MM.1S (cell line): ENCODE measurements at regions not wholly inside any gene's neighbourhood (a gene's known extent, or its start where the extent isn't known, plus 50 kb on each side); places are given as distances from the start of the nearest gene placed in this dataset.

Source experiments
- DNase-seq: peaks from one replicate; pipeline ENCODE4 v3.0.0-alpha.2; 2015
- H2AFZ ChIP-seq: fragments of 300-600 bp; sonication (generic); 2 replicates; pipeline ENCODE4 v1.6.0; 2016; ENCODE audit warnings: antibody characterized with exemption, low read length
- H3F3A ChIP-seq: fragments of 300-600 bp; sonication (generic); 2 replicates; pipeline ENCODE4 v1.6.1; 2016; ENCODE audit warnings: mild to moderate bottlenecking, antibody characterized with exemption, low read length, moderate library complexity, mixed read lengths; ENCODE audit not compliant: insufficient read depth
- H3K27ac ChIP-seq: fragments of 300-600 bp; sonication (generic); 2 replicates; pipeline ENCODE4 v1.5.1; 2016; ENCODE audit warnings: mild to moderate bottlenecking, low read length
- H3K27me3 ChIP-seq: fragments of 300-600 bp; sonication (generic); replicated peaks from 2 replicates; pipeline ENCODE4 v1.6.0; 2016; ENCODE audit warnings: low read length; ENCODE audit not compliant: insufficient read depth
- H3K36me3 ChIP-seq: fragments of 300-600 bp; sonication (generic); replicated peaks from 2 replicates; pipeline ENCODE4 v1.6.1; 2016; ENCODE audit warnings: mild to moderate bottlenecking, low read length, mixed read lengths; ENCODE audit not compliant: insufficient read depth
- H3K4me1 ChIP-seq: fragments of 300-600 bp; sonication (generic); 2 replicates; pipeline ENCODE4 v1.6.1; 2016; ENCODE audit warnings: low read length, mixed read lengths
- H3K4me2 ChIP-seq: fragments of 300-600 bp; sonication (generic); 2 replicates; pipeline ENCODE4 v1.6.0; 2016; ENCODE audit warnings: low read depth, low read length
- H3K4me3 ChIP-seq: fragments of 300-600 bp; sonication (generic); 2 replicates; pipeline ENCODE4 v1.5.1; 2016; ENCODE audit warnings: low read length, mixed read lengths
- H3K79me2 ChIP-seq: fragments of 300-600 bp; sonication (generic); 2 replicates; pipeline ENCODE4 v1.6.1; 2016; ENCODE audit warnings: mixed run types, low read length, mixed read lengths
- H3K9ac ChIP-seq: fragments of 300-600 bp; sonication (generic); 2 replicates; pipeline ENCODE4 v1.6.1; 2016; ENCODE audit warnings: low read length, mixed read lengths
- H3K9me2 ChIP-seq: fragments of 300-600 bp; sonication (generic); replicated peaks from 2 replicates; pipeline ENCODE4 v1.6.1; 2016; ENCODE audit warnings: mild to moderate bottlenecking, low read length, mixed read lengths; ENCODE audit not compliant: insufficient read depth
- H3K9me3 ChIP-seq: fragments of 300-600 bp; sonication (generic); replicated peaks from 2 replicates; pipeline ENCODE4 v1.6.1; 2016; ENCODE audit warnings: mild to moderate bottlenecking, low read length, mixed read lengths; ENCODE audit not compliant: insufficient read depth
- H4K20me1 ChIP-seq: fragments of 300-600 bp; sonication (generic); 2 replicates; pipeline ENCODE4 v1.6.1; 2016; ENCODE audit warnings: mild to moderate bottlenecking, low read length, moderate library complexity, mixed read lengths; ENCODE audit not compliant: insufficient read depth
- CTCF ChIP-seq: fragments of 300-600 bp; sonication (generic); IDR thresholded peaks from 2 replicates; pipeline ENCODE4 v1.5.1; 2016; ENCODE audit warnings: antibody characterized with exemption, low read length, mixed read lengths
- EZH2 ChIP-seq: fragments of 300-600 bp; sonication (generic); optimal IDR thresholded peaks from 2 replicates; pipeline ENCODE3; 2017; ENCODE audit warnings: low read depth, mild to moderate bottlenecking, antibody characterized with exemption, low read length, mixed read lengths
- EZH2phosphoT487 ChIP-seq: fragments of 300-600 bp; sonication (generic); IDR thresholded peaks from 2 replicates; pipeline ENCODE4 v1.6.1; 2018; ENCODE audit warnings: antibody characterized with exemption, low read length

GRCh38 chr1:83746234-83746633 is 252.7 kb downstream of the TTLL7 start:
- Histone ChIP-seq H2AFZ (no peak overlapping the region), H3K27ac (no peak overlapping the region), H3K9me3 (no peaks in the 10 kb centered on the region), H3K4me3 (no peak overlapping the region), H3K4me1 (no peaks in the 10 kb centered on the region), H4K20me1 (no peaks in the 10 kb centered on the region), H3K79me2 (no peaks in the 10 kb centered on the region), H3F3A (no peaks in the 10 kb centered on the region), H3K27me3 (no peaks in the 10 kb centered on the region), H3K4me2 (no peak overlapping the region), H3K36me3 (no peaks in the 10 kb centered on the region), H3K9ac (no peak overlapping the region), H3K9me2 (no peaks in the 10 kb centered on the region)
- DNase-seq = no peak
- TF ChIP-seq EZH2phosphoT487 = no peak
- no peak for TF ChIP-seq CTCF
- no peak for TF ChIP-seq EZH2

GRCh38 chr1:83742446-83742845 is 256.5 kb downstream of the TTLL7 start:
- Histone ChIP-seq H3K79me2 (no peaks in the 10 kb centered on the region), H3K27me3 (no peaks in the 10 kb centered on the region), H3K4me2 (no peak overlapping the region), H3K9me3 (no peaks in the 10 kb centered on the region), H3K4me1 (no peaks in the 10 kb centered on the region), H3K4me3 (no peak overlapping the region), H4K20me1 (no peaks in the 10 kb centered on the region), H3K9me2 (no peaks in the 10 kb centered on the region), H3K9ac (no peak overlapping the region), H3F3A (no peaks in the 10 kb centered on the region), H2AFZ (no peak overlapping the region), H3K36me3 (no peaks in the 10 kb centered on the region), H3K27ac (no peak overlapping the region)
- TF ChIP-seq EZH2 (no peak), EZH2phosphoT487 (no peak), CTCF (no peak)
- no peak for DNase-seq

- H3K27me3 ChIP-seq = no peaks in the 10 kb centered on the region
- no peaks in the 10 kb centered on the region for H3K9me2 ChIP-seq
- no peaks in the 10 kb centered on the region for H3K36me3 ChIP-seq
- H3K4me2 ChIP-seq = no peak overlapping the region
- H3F3A ChIP-seq = no peaks in the 10 kb centered on the region
- no peaks in the 10 kb centered on the region for H3K9me3 ChIP-seq
- no peak overlapping the region for H3K4me3 ChIP-seq
- no peak overlapping the region for H3K27ac ChIP-seq
- H4K20me1 ChIP-seq = no peaks in the 10 kb centered on the region
- no peaks in the 10 kb centered on the region for H3K4me1 ChIP-seq
- H3K9ac ChIP-seq = no peak overlapping the region
- no peaks in the 10 kb centered on the region for H3K79me2 ChIP-seq
- TF ChIP-seq CTCF = no peak
- TF ChIP-seq EZH2phosphoT487 = no peak
- TF ChIP-seq EZH2 = no peak
- no peak overlapping the region for H2AFZ ChIP-seq
- no peak for DNase-seq
Observed at GRCh38 chr1:83741770-83742169, 257.2 kb downstream of the TTLL7 start.
